Heart right ventricle (tissue), 16 donors: ENCODE measurements at regions not wholly inside any gene's neighbourhood (a gene's known extent, or its start where the extent isn't known, plus 50 kb on each side); places are given as distances from the start of the nearest gene placed in this dataset.
"Not testable (repeated sequence)": the region's sequence is repeated elsewhere in the genome, so short reads cannot be mapped to it uniquely, and the experiment has no call there.

Source experiments
- ATAC-seq, 8 donors: fragments of 200-7000 bp; cut with Tn5 transposase; one replicate each; pipeline ENCODE4 v1.9.1; 2020; ENCODE audit warnings: mild to moderate bottlenecking in 8 of 8, moderate library complexity in 8 of 8, moderate number of reproducible peaks in 1 of 8
- DNase-seq, 2 donors: peaks; one replicate each; pipeline ENCODE4 v3.0.0-alpha.2; 2020
- H3K27ac ChIP-seq, 10 donors: fragments of 200-600 bp; sonication (generic) in 2 of 10; one replicate each; pipeline versions ENCODE4 v1.5.0 to v1.8.0; 2020 to 2022; ENCODE audit warnings: mild to moderate bottlenecking in 3 of 10
- H3K27me3 ChIP-seq, 7 donors: fragments of 200-600 bp; one replicate each; pipeline ENCODE4 v1.8.0; 2021 to 2022; ENCODE audit warnings: mild to moderate bottlenecking in 2 of 7
- H3K36me3 ChIP-seq, 9 donors: fragments of 200-600 bp; sonication (generic) in 1 of 9; one replicate each; pipeline versions ENCODE4 v1.5.0 to v1.8.0; 2020 to 2022; ENCODE audit warnings: mild to moderate bottlenecking in 2 of 9
- H3K4me1 ChIP-seq, 9 donors: fragments of 200-600 bp; sonication (generic) in 1 of 9; one replicate each; pipeline versions ENCODE4 v1.5.0 to v1.8.0; 2020 to 2022; ENCODE audit warnings: mild to moderate bottlenecking in 4 of 9
- H3K4me3 ChIP-seq, 10 donors: fragments of 200-600 bp; sonication (generic) in 2 of 10; one replicate each; pipeline versions ENCODE4 v1.5.0 to v1.8.0; 2020 to 2022; ENCODE audit warnings: mild to moderate bottlenecking in 7 of 10, moderate library complexity in 2 of 10
- H3K9me3 ChIP-seq, 11 donors: fragments of 200-600 bp in 10 of 11; sonication (generic) in 2 of 11; one replicate each; pipeline versions ENCODE4 v1.5.0 to v1.8.0; 2013 to 2022; ENCODE audit warnings: mild to moderate bottlenecking in 2 of 11, control low read depth in 1 of 11, moderate library complexity in 1 of 11
- CTCF ChIP-seq, 9 donors: fragments of 200-600 bp; sonication (generic) in 2 of 9; IDR thresholded peaks; one replicate each; pipeline versions ENCODE4 v1.5.0 to v1.8.0; 2021 to 2022; ENCODE audit warnings: antibody characterized with exemption in 9 of 9, mild to moderate bottlenecking in 5 of 9, moderate library complexity in 1 of 9
- WGBS, 2 donors: extraction: QIAGEN DNeasy Blood & Tissue Kit; methylation state at CpG; one replicate each; pipeline ENCODE4 v1.1.7; 2013; ENCODE audit warnings: inconsistent platforms in 1 of 2; 5-methylcytosine and 5-hydroxymethylcytosine counted together
- intact Hi-C, 10 donors: fragments of 100-400 bp; cut with DNase I; formaldehyde crosslinking; loops; one replicate each; pipeline versions ENCODE4 v1.11.1 to v1.14.2; 2022
- donor health status: Arrhythmogenic right ventricular cardiomyopathy.
- donor health status: ischemic (EF 13 %, LVEDD 7.1; RV severe dilation, severe dysfunction).
- donor health status: healthy with polysubstance abuse.
- donor health status: DM: no; HTN: yes; CAD: no.
- donor health status: DM: no; HTN: no; CAD: no.
- donor health status: ischemic (EF 25% LVEDD 6.9; RV normal size, moderate dysfunction).
- donor health status: ischemic (EF 25% LVEDD 5.7; RV mildly dilated, moderate dysfunction).
- donor health status: healthy.
- donor health status: DM: yes; HTN: yes; CAD: no.
- donor health status: Ischemic cardiomyopathy.
- donor health status: ischemic (EF 35%, LVEDD 5.7; RV mildly dilated, moderate dysfunction).
- donor health status: nonischemic (EF 11% LVEDD 7.7; RV severe dilation, severe dysfunction).
- donor health status: DM: yes; HTN: yes; CAD: no.
- donor health status: PGD.
- donor health status: ischemic (EF 29% LVEDD 5.4; RV normal size, mild dysfunction).
- donor health status: nonischemic (EF 23%, LVEDD 6.1; RV moderate dilation, normal function).

GRCh38 chrX:34813618-34814017 lies 129.0 kb upstream of the FAM47B start:
- Histone ChIP-seq H3K27ac (no peak overlapping the region), H3K36me3 (no peaks in the 10 kb centered on the region), H3K9me3 (peaks cover 0 to 10% (median 0%) of the 10 kb centered on the region in 11 donors), H3K4me3 (no peak overlapping the region), H3K27me3 (no peaks in the 10 kb centered on the region), H3K4me1 (no peaks in the 10 kb centered on the region)
- no peak for TF ChIP-seq CTCF (IDR thresholded peaks at IDR 0.05)
- DNase-seq = no peak
- 26 to 38% methylated on average over 1 of the region's 1 CpG for WGBS, 2 donors
- ATAC-seq = no peak
- intact Hi-C loops = no loop called here

GRCh38 chrX:34826964-34827363 lies 115.6 kb upstream of the FAM47B start:
- no peak for TF ChIP-seq CTCF (IDR thresholded peaks at IDR 0.05)
- intact Hi-C loops = no loop called here
- H3K27me3 ChIP-seq = no peaks in the 10 kb centered on the region
- H3K36me3 ChIP-seq = no peaks in the 10 kb centered on the region
- no peaks in the 10 kb centered on the region for H3K4me1 ChIP-seq
- ATAC-seq (no peak), DNase-seq (no peak)
- peaks cover 0 to 5% (median 0%) of the 10 kb centered on the region in 11 donors for H3K9me3 ChIP-seq
- WGBS, 2 donors = 10 to 11% methylated on average over 3 of the region's 3 CpGs
- H3K27ac ChIP-seq = no peak overlapping the region
- H3K4me3 ChIP-seq = no peak overlapping the region

GRCh38 chrX:34839451-34839850 lies 103.1 kb upstream of the FAM47B start:
- TF ChIP-seq CTCF (IDR thresholded peaks at IDR 0.05) = no peak
- ATAC-seq = no peak
- no peak overlapping the region for H3K27ac ChIP-seq
- no peaks in the 10 kb centered on the region for H3K27me3 ChIP-seq
- H3K4me1 ChIP-seq = no peaks in the 10 kb centered on the region
- no peak overlapping the region for H3K4me3 ChIP-seq
- DNase-seq = no peak
- intact Hi-C loops = no loop called here
- H3K36me3 ChIP-seq = no peaks in the 10 kb centered on the region
- 84 to 86% methylated on average over 3 of the region's 3 CpGs for WGBS, 2 donors
- peaks cover 0 to 41% (median 6%) of the 10 kb centered on the region in 11 donors for H3K9me3 ChIP-seq

GRCh38 chrX:34841205-34841604 lies 101.4 kb upstream of the FAM47B start:
- H3K4me1 ChIP-seq, ATAC-seq, intact Hi-C loops, H3K27ac ChIP-seq, DNase-seq, H3K27me3 ChIP-seq, H3K4me3 ChIP-seq, H3K36me3 ChIP-seq: not testable (repeated sequence)
- H3K9me3 ChIP-seq = peaks cover 0 to 45% (median 6%) of the 10 kb centered on the region in 11 donors

- H3K9me3 ChIP-seq = peaks cover 0 to 8% (median 0%) of the 10 kb centered on the region in 11 donors
- no peaks in the 10 kb centered on the region for H3K36me3 ChIP-seq
- 83 to 84% methylated on average over 3 of the region's 3 CpGs for WGBS, 2 donors
- no peak for TF ChIP-seq CTCF (IDR thresholded peaks at IDR 0.05)
- H3K4me3 ChIP-seq = no peak overlapping the region
- DNase-seq = no peak
- no peaks in the 10 kb centered on the region for H3K27me3 ChIP-seq
- intact Hi-C loops = no loop called here
- no peaks in the 10 kb centered on the region for H3K4me1 ChIP-seq
- ATAC-seq = no peak
- H3K27ac ChIP-seq = no peak overlapping the region
Observed at GRCh38 chrX:34848281-34848680, 94.3 kb upstream of the FAM47B start.
